Suprapubic skin (tissue), 4 donors: ENCODE measurements at regions not wholly inside any gene's neighbourhood (a gene's known extent, or its start where the extent isn't known, plus 50 kb on each side); places are given as distances from the start of the nearest gene placed in this dataset.

ENCODE experiments used
- DNase-seq, 2 donors: peaks; one replicate each; pipeline ENCODE4 v3.0.0-alpha.2; 2019; ENCODE audit warnings: low spot score in 2 of 2
- H3K27ac ChIP-seq: fragments of 200-600 bp; sonication (generic); one replicate; pipeline ENCODE4 v1.5.1; 2019
- H3K27me3 ChIP-seq: fragments of 200-600 bp; sonication (generic); one replicate; pipeline ENCODE4 v1.5.1; 2019
- H3K36me3 ChIP-seq: fragments of 200-600 bp; sonication (generic); one replicate; pipeline ENCODE4 v1.5.1; 2019
- H3K4me1 ChIP-seq: fragments of 200-600 bp; sonication (generic); one replicate; pipeline ENCODE4 v1.5.1; 2019
- H3K4me3 ChIP-seq: fragments of 200-600 bp; sonication (generic); one replicate; pipeline ENCODE4 v1.5.1; 2019; ENCODE audit warnings: mild to moderate bottlenecking
- H3K9me3 ChIP-seq: fragments of 200-600 bp; sonication (generic); one replicate; pipeline ENCODE4 v1.5.1; 2019
- EP300 ChIP-seq: sonication (generic); formaldehyde crosslinking; IDR thresholded peaks from one replicate; pipeline ENCODE4 v1.6.1; 2017; ENCODE audit warnings: antibody characterized with exemption
- POLR2A ChIP-seq, 2 donors: fragments of 450-650 bp; IDR thresholded peaks; one replicate each; pipeline ENCODE4 v1.6.1; 2017; ENCODE audit warnings: antibody characterized with exemption in 2 of 2, mild to moderate bottlenecking in 2 of 2, moderate library complexity in 2 of 2
- POLR2AphosphoS5 ChIP-seq, 3 donors: sonication (generic); formaldehyde crosslinking; IDR thresholded peaks; one replicate each; pipeline ENCODE4 v1.6.1; 2017; ENCODE audit warnings: antibody characterized with exemption in 3 of 3
- whole genome bisulfite sequencing: methylation state at CpG from one replicate; pipeline ENCODE4 v1.1.5; 2018; 5-methylcytosine and 5-hydroxymethylcytosine counted together
- TF ChIP-seq, protein P1 (sequence below), 2 donors: fragments of 200-600 bp in 1 of 2; fragments of 450-650 bp in 1 of 2; sonication (generic) in 1 of 2; IDR thresholded peaks; one replicate each; pipeline ENCODE4 v1.5.1; 2016 to 2019; ENCODE audit warnings: antibody characterized with exemption in 2 of 2, mild to moderate bottlenecking in 1 of 2, moderate library complexity in 1 of 2

DNA sequence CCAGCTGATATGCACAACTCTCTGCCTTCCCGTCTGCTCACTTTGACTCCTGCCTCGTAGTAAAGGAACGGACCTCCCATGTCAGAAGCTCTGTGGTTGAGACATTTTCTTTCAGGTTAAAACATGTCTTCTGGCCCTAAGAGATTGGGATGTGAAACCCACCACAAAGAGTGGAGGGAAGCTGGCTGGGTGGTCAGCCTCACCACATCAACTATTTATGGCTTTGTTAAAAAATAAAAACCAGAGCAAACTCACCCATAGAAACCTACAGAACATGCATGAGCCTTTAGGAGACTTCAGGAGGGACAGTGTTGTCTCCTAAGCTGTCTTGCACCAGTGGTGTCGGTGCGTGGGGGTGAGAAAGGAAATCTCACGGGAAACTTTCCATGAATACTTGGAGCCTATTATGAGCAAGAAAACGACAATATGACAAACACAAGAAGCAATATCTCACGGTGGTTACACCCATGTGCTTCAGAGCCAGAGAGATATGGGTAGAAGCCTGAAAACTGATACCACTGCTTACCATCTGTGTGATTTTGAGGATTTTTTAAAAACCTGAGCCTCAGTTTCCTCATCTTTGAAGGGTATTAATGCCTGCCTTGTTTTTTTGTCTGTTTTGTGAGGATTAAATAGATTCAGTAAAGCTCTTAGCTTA is 61.7 kb upstream of the XYLT1 start:
- Histone ChIP-seq H3K27me3 (peaks cover 6% of the 10 kb centered on the region), H3K27ac (no peak overlapping the region), H3K4me1 (no peaks in the 10 kb centered on the region), H3K36me3 (no peaks in the 10 kb centered on the region), H3K9me3 (peaks cover 3% of the 10 kb centered on the region), H3K4me3 (no peak overlapping the region)
- TF ChIP-seq EP300 (no peak), POLR2A (IDR thresholded peaks at IDR 0.05) (no peak), POLR2AphosphoS5 (IDR thresholded peaks at IDR 0.05) (no peak)
- TF ChIP-seq, protein P1, sequence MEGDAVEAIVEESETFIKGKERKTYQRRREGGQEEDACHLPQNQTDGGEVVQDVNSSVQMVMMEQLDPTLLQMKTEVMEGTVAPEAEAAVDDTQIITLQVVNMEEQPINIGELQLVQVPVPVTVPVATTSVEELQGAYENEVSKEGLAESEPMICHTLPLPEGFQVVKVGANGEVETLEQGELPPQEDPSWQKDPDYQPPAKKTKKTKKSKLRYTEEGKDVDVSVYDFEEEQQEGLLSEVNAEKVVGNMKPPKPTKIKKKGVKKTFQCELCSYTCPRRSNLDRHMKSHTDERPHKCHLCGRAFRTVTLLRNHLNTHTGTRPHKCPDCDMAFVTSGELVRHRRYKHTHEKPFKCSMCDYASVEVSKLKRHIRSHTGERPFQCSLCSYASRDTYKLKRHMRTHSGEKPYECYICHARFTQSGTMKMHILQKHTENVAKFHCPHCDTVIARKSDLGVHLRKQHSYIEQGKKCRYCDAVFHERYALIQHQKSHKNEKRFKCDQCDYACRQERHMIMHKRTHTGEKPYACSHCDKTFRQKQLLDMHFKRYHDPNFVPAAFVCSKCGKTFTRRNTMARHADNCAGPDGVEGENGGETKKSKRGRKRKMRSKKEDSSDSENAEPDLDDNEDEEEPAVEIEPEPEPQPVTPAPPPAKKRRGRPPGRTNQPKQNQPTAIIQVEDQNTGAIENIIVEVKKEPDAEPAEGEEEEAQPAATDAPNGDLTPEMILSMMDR (IDR thresholded peaks at IDR 0.05) = no peak
- DNase-seq = no peak
- 64% methylated on average over 8 of the region's 8 CpGs for WGBS

DNA sequence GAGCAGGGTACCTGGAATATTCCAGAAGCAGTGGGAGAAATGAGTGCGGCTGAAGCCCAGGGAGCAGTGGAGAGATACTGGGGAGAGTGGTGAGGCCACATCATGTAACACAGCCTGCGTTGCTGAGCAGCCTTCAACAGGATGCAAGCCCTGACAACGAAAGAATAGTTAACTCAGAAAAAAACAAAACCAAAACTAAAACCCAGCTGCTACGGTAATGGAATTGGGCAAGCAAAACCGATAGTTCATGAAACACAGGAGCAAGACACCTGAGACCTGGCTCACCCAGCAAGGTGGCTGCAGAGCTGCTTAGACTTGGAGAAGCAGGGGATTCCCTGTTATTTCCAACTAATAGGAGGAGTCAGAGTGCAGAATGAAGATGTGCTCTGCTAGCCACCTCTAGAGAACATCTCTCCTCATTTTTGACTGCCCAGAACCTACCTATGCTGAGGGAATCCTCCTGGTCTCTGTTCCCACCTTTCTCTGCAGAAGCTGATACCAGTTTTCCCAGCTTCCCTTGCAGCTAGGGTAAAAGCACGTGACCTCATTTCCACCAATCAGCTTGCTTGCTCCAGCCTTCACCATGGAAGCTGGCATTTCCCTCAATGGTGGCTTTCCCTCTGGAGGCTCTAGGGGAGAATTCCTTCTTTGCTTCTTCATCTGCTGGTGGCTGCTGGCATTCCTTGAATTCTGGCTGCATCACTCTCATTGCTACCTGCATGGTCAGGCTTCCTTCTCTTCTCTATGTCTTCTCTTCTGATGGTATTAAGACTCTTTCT is 59.4 kb upstream of the XYLT1 start:
- peaks cover 6% of the 10 kb centered on the region for H3K27me3 ChIP-seq
- no peaks in the 10 kb centered on the region for H3K36me3 ChIP-seq
- H3K9me3 ChIP-seq = peaks cover 3% of the 10 kb centered on the region
- 70% methylated on average over 6 of the region's 6 CpGs for WGBS
- no peak for DNase-seq
- H3K4me3 ChIP-seq = no peak overlapping the region
- TF ChIP-seq EP300 (no peak), POLR2A (IDR thresholded peaks at IDR 0.05) (no peak), POLR2AphosphoS5 (IDR thresholded peaks at IDR 0.05) (no peak)
- TF ChIP-seq, protein P1 (IDR thresholded peaks at IDR 0.05) = no peak
- no peak overlapping the region for H3K27ac ChIP-seq
- H3K4me1 ChIP-seq = no peaks in the 10 kb centered on the region

DNA sequence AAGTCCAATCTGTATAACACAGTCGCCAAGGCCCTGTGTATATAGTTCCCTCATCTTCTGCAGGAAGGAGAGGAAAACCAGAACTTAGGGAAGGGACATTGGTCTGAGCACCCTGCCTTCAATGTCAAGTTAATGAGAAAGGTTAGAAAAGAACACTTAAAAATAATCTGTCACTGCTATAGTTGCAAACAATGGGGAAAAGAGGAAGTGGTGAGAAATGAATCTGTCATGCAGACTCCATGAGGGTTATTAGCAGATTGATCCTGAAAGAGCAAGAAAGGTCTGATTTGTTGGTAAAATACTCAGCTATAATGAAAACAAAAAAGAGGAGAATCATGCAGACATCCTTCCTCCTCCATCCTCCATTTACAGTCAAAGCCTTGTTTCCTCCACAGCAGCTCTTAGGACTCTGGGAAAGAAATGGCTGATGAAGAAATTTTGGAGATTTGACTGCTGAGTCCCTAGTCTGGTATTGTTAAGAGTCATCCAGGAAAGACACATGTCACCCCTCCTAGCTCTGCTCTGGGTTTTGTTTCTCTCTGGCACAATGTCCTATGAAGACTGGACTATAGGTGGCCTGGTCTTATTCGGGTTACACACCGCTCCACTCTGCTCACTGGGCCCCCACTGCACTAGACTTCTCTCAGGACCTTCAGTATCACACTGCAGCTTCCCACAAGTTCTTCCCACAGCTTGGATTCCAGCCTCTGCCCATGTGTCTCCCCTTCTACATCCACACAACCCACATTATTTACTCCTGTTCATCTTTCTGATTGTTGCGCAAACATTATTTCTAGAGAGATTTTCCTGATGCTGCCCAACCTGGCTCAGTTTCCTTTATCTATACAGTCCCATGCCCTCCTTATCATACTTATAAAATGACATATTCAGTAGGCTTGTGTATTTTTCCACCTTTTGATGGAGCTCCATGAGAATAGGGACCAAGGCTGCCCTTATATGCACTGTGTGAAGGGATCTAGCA is 56.5 kb upstream of the XYLT1 start:
- peaks cover 6% of the 10 kb centered on the region for H3K27me3 ChIP-seq
- DNase-seq = no peak
- TF ChIP-seq EP300 = no peak
- no peak for TF ChIP-seq POLR2A (IDR thresholded peaks at IDR 0.05)
- TF ChIP-seq, protein P1 (IDR thresholded peaks at IDR 0.05) = no peak
- TF ChIP-seq POLR2AphosphoS5 (IDR thresholded peaks at IDR 0.05) = no peak
- no peak overlapping the region for H3K4me3 ChIP-seq
- no peak overlapping the region for H3K27ac ChIP-seq
- H3K9me3 ChIP-seq = peaks cover 3% of the 10 kb centered on the region
- no peaks in the 10 kb centered on the region for H3K36me3 ChIP-seq
- H3K4me1 ChIP-seq = no peaks in the 10 kb centered on the region
- WGBS = 96% methylated on average over 4 of the region's 4 CpGs

DNA sequence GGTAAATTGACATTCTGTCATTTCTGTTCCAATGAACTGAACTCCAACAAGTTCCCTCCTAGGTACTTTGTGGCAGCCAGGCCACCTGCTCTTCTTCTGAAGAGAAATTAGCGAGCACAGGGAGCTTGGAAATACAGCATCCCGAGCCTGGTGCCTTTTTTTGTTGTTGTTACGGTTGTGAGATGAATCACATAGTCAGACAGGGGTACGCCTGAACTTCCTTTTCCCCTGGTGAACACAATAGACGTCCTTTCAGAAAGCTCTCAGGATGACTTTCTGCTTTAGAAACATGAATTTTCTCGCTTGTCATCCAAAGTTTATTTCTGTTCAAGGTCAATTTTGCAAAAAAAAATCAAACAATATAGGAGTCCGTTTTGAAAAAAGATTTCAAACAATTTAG is 53.9 kb upstream of the XYLT1 start:
- no peak for DNase-seq
- no peaks in the 10 kb centered on the region for H3K36me3 ChIP-seq
- H3K27ac ChIP-seq = no peak overlapping the region
- H3K4me3 ChIP-seq = no peak overlapping the region
- WGBS = 76% methylated on average over 7 of the region's 7 CpGs
- TF ChIP-seq EP300 (no peak), POLR2AphosphoS5 (IDR thresholded peaks at IDR 0.05) (no peak), POLR2A (IDR thresholded peaks at IDR 0.05) (no peak)
- TF ChIP-seq, protein P1 (IDR thresholded peaks at IDR 0.05) = no peak
- no peaks in the 10 kb centered on the region for H3K27me3 ChIP-seq
- H3K9me3 ChIP-seq = no peaks in the 10 kb centered on the region
- no peaks in the 10 kb centered on the region for H3K4me1 ChIP-seq
